ENCODE measurements at regions not wholly inside any gene's neighbourhood (a gene's known extent, or its start where the extent isn't known, plus 50 kb on each side); places are given as distances from the start of the nearest gene placed in this dataset.

- TF ChIP-seq POLR2A (IDR thresholded peaks at IDR 0.05) (no peak), EP300 (IDR thresholded peaks at IDR 0.05) (no peak)
- TF ChIP-seq, protein P1, sequence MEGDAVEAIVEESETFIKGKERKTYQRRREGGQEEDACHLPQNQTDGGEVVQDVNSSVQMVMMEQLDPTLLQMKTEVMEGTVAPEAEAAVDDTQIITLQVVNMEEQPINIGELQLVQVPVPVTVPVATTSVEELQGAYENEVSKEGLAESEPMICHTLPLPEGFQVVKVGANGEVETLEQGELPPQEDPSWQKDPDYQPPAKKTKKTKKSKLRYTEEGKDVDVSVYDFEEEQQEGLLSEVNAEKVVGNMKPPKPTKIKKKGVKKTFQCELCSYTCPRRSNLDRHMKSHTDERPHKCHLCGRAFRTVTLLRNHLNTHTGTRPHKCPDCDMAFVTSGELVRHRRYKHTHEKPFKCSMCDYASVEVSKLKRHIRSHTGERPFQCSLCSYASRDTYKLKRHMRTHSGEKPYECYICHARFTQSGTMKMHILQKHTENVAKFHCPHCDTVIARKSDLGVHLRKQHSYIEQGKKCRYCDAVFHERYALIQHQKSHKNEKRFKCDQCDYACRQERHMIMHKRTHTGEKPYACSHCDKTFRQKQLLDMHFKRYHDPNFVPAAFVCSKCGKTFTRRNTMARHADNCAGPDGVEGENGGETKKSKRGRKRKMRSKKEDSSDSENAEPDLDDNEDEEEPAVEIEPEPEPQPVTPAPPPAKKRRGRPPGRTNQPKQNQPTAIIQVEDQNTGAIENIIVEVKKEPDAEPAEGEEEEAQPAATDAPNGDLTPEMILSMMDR (IDR thresholded peaks at IDR 0.05): no peak
These were observed 1378.1 kb upstream of the PRMT6 start for GRCh38 chr1:105678334-105678733.
